Ovary (tissue), 7 donors: ENCODE measurements at regions not wholly inside any gene's neighbourhood (a gene's known extent, or its start where the extent isn't known, plus 50 kb on each side); places are given as distances from the start of the nearest gene placed in this dataset.

Source experiments
- DNase-seq, 5 donors: peaks; one replicate each; pipeline ENCODE4 v3.0.0-alpha.2; 2019 to 2020
- H3K27ac ChIP-seq, 2 donors: fragments of 200-600 bp; one replicate each; pipeline versions ENCODE4 v1.5.1 to v1.8.0; 2019 to 2022
- H3K27me3 ChIP-seq: fragments of 200-600 bp; one replicate; pipeline ENCODE4 v1.8.0; 2022
- H3K36me3 ChIP-seq: fragments of 200-600 bp; sonication (generic); one replicate; pipeline ENCODE4 v1.5.1; 2019
- H3K4me1 ChIP-seq: one replicate; pipeline ENCODE4 v1.8.1; 2013; ENCODE audit warnings: mild to moderate bottlenecking, moderate library complexity; ENCODE audit not compliant: insufficient read depth
- H3K4me3 ChIP-seq: fragments of 200-600 bp; sonication (generic); one replicate; pipeline ENCODE4 v1.5.1; 2017
- H3K9me3 ChIP-seq, 2 donors: fragments of 200-600 bp in 1 of 2; sonication (generic) in 1 of 2; one replicate each; pipeline versions ENCODE4 v1.5.1 to v1.8.1; 2013 to 2019; ENCODE audit warnings: mild to moderate bottlenecking in 1 of 2, moderate library complexity in 1 of 2
- EP300 ChIP-seq: sonication (generic); formaldehyde crosslinking; IDR thresholded peaks from one replicate; pipeline ENCODE4 v1.6.1; 2017; ENCODE audit warnings: antibody characterized with exemption
- POLR2A ChIP-seq: fragments of 450-650 bp; IDR thresholded peaks from one replicate; pipeline ENCODE4 v1.6.1; 2017; ENCODE audit warnings: antibody characterized with exemption, mild to moderate bottlenecking, moderate library complexity
- WGBS, 3 donors: extraction: QIAGEN DNeasy Blood & Tissue Kit in 1 of 3; methylation state at CpG; one replicate each; pipeline versions ENCODE4 v1.1.5 to v1.1.7; 2013 to 2017; 5-methylcytosine and 5-hydroxymethylcytosine counted together
- intact Hi-C, 4 donors: fragments of 100-400 bp; cut with DNase I; formaldehyde crosslinking; loops; one replicate each; pipeline versions ENCODE4 v1.11.0 to v1.15.1; 2022 to 2023
- TF ChIP-seq, protein P1 (sequence below), 3 donors: fragments of 450-650 bp in 2 of 3; fragments of 200-600 bp in 1 of 3; IDR thresholded peaks; one replicate each; pipeline versions ENCODE4 v1.5.1 to v1.8.0; 2016 to 2022; ENCODE audit warnings: antibody characterized with exemption in 3 of 3, mild to moderate bottlenecking in 1 of 3
- donor health status: DM: no; HTN: no; CAD: no; lungs with moderate emphysema.
- donor health status: DM: no; HTN: no; CAD: no.
- donor health status: Bipolar disorder and iron deficiency.
- donor health status: DM: no; HTN: no; CAD: no.
- donor health status: DM: yes; HTN: yes; CAD: no.

GRCh38 chr6:20038410-20039204, 173.7 kb downstream of the MBOAT1 start:
- intact Hi-C loops: no loop called here
- no peaks in the 10 kb centered on the region for H3K27me3 ChIP-seq
- DNase-seq: no peak
- no peaks in the 10 kb centered on the region for H3K36me3 ChIP-seq
- H3K4me1 ChIP-seq: no peaks in the 10 kb centered on the region
- 40 to 51% (median 42%) methylated on average over 7 of the region's 7 CpGs for WGBS, 3 donors
- no peak overlapping the region for H3K27ac ChIP-seq
- no peak overlapping the region for H3K4me3 ChIP-seq
- no peaks in the 10 kb centered on the region for H3K9me3 ChIP-seq
- TF ChIP-seq EP300 (no peak), POLR2A (no peak)
- TF ChIP-seq, protein P1, sequence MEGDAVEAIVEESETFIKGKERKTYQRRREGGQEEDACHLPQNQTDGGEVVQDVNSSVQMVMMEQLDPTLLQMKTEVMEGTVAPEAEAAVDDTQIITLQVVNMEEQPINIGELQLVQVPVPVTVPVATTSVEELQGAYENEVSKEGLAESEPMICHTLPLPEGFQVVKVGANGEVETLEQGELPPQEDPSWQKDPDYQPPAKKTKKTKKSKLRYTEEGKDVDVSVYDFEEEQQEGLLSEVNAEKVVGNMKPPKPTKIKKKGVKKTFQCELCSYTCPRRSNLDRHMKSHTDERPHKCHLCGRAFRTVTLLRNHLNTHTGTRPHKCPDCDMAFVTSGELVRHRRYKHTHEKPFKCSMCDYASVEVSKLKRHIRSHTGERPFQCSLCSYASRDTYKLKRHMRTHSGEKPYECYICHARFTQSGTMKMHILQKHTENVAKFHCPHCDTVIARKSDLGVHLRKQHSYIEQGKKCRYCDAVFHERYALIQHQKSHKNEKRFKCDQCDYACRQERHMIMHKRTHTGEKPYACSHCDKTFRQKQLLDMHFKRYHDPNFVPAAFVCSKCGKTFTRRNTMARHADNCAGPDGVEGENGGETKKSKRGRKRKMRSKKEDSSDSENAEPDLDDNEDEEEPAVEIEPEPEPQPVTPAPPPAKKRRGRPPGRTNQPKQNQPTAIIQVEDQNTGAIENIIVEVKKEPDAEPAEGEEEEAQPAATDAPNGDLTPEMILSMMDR (IDR thresholded peaks at IDR 0.05): no peak

DNA sequence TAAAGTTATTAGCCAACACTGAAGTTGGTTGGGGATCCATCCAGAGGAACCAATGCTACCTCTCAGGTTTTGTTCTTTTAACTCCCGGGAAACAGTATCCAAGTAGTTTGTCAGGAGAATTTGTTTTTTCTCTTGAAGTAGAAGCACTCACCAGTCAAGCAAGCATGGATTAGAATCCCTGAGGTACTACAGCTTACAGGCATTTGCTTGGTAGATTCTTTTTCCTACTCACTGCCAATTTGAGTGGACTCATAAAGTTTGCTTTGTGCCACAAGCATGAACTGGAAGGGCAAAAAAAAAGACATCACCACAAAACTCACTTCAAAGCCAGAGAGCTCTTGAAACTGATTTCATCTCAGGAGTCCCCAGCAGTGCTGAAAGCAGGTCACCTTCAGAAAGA, 167.4 kb downstream of the MBOAT1 start:
- H3K4me3 ChIP-seq: no peak overlapping the region
- no peak for DNase-seq
- no peaks in the 10 kb centered on the region for H3K9me3 ChIP-seq
- H3K4me1 ChIP-seq: no peaks in the 10 kb centered on the region
- WGBS, 3 donors: 90 to 100% (median 97%) methylated on average over 1 of the region's 1 CpG
- TF ChIP-seq EP300 (no peak), POLR2A (no peak)
- TF ChIP-seq, protein P1 (IDR thresholded peaks at IDR 0.05): no peak
- H3K27ac ChIP-seq: no peak overlapping the region
- no peaks in the 10 kb centered on the region for H3K36me3 ChIP-seq
- intact Hi-C loops: loop anchor here in 1 of 4 donors (5.0 kb wide), 1 partner anchor 843 kb away; no protein-coding TSS in a partner anchor
- no peaks in the 10 kb centered on the region for H3K27me3 ChIP-seq
